ENCODE measurements at regions not wholly inside any gene's neighbourhood (a gene's known extent, or its start where the extent isn't known, plus 50 kb on each side); places are given as distances from the start of the nearest gene placed in this dataset.

GRCh38 chr4:138028923-138029322, 213.2 kb downstream of the SLC7A11 start:
- DNase-seq (ENCODE audit: low spot score): no peak

- DNase-seq (ENCODE audit: low spot score): no peak
Observed at GRCh38 chr4:138021139-138021830, 220.9 kb downstream of the SLC7A11 start.

- DNase-seq (ENCODE audit: low spot score): no peak
Observed at GRCh38 chr4:138014590-138015288, 227.4 kb downstream of the SLC7A11 start.

GRCh38 chr4:138013625-138014024, 228.5 kb downstream of the SLC7A11 start:
- DNase-seq (ENCODE audit: low spot score): no peak

- DNase-seq (ENCODE audit: low spot score): no peak
Observed at GRCh38 chr4:138010639-138011038, 231.5 kb downstream of the SLC7A11 start.

GRCh38 chr4:138007572-138007971, 234.6 kb downstream of the SLC7A11 start:
- peak; percentile 2 for DNase-seq (ENCODE audit: low spot score)

- DNase-seq (ENCODE audit: low spot score): no peak
Observed at GRCh38 chr4:138005486-138005885, 236.7 kb downstream of the SLC7A11 start.

GRCh38 chr4:138003248-138003647, 238.9 kb downstream of the SLC7A11 start:
- no peak for DNase-seq (ENCODE audit: low spot score)

GRCh38 chr4:137998666-137999429, 243.3 kb downstream of the SLC7A11 start:
- peak; percentile 6 for DNase-seq (ENCODE audit: low spot score)

- DNase-seq (ENCODE audit: low spot score): no peak
Observed at GRCh38 chr4:137997496-137997895, 244.7 kb downstream of the SLC7A11 start.

- no peak for DNase-seq (ENCODE audit: low spot score)
Observed at GRCh38 chr4:137994853-137995252, 247.3 kb downstream of the SLC7A11 start.

- no peak for DNase-seq (ENCODE audit: low spot score)
Observed at GRCh38 chr4:137993232-137993631, 248.9 kb downstream of the SLC7A11 start.

GRCh38 chr4:137981277-137981676, 260.9 kb downstream of the SLC7A11 start:
- DNase-seq (ENCODE audit: low spot score): peak; percentile 73

GRCh38 chr4:137980641-137981040, 261.5 kb downstream of the SLC7A11 start:
- no peak for DNase-seq (ENCODE audit: low spot score)

GRCh38 chr4:137979938-137980337, 262.2 kb downstream of the SLC7A11 start:
- DNase-seq (ENCODE audit: low spot score): no peak

GRCh38 chr4:137968956-137969678, 273.0 kb downstream of the SLC7A11 start:
- no peak for DNase-seq (ENCODE audit: low spot score)

- peak; percentile 51 for DNase-seq (ENCODE audit: low spot score)
Observed at GRCh38 chr4:137967480-137968190, 274.5 kb downstream of the SLC7A11 start.

GRCh38 chr4:137966504-137966903, 275.6 kb downstream of the SLC7A11 start:
- DNase-seq (ENCODE audit: low spot score): no peak

GRCh38 chr4:137961051-137961438, 281.1 kb downstream of the SLC7A11 start:
- peak; percentile 38 for DNase-seq (ENCODE audit: low spot score)

GRCh38 chr4:137960371-137961050, 281.6 kb downstream of the SLC7A11 start:
- peak; percentile 76 for DNase-seq (ENCODE audit: low spot score)

- DNase-seq (ENCODE audit: low spot score): no peak
Observed at GRCh38 chr4:137957806-137958205, 284.3 kb downstream of the SLC7A11 start.
